Activated B cell treated with CpG ODN at 0.5 μM for 24 hours (primary cell): ENCODE measurements at regions not wholly inside any gene's neighbourhood (a gene's known extent, or its start where the extent isn't known, plus 50 kb on each side); places are given as distances from the start of the nearest gene placed in this dataset.

Experiments
- ATAC-seq: fragments of 200-7000 bp; cut with Tn5 transposase; one replicate; pipeline ENCODE4 v1.10.0; 2021; ENCODE audit warnings: low read depth, mild to moderate bottlenecking, moderate library complexity
- CTCF ChIA-PET: fragments of 350-600 bp; sonication (Branson Sonifier 250); formaldehyde crosslinking; loops from one replicate; lab custom pipeline; 2021; ENCODE audit warnings: antibody characterized with exemption; lab: Charles Lee
- POLR2A ChIA-PET: fragments of 350-600 bp; sonication (Branson Sonifier 250); formaldehyde crosslinking; loops from one replicate; lab custom pipeline; 2021; ENCODE audit warnings: antibody characterized with exemption; lab: Charles Lee
- DNase-seq: peaks from one replicate; pipeline ENCODE4 v3.0.0; 2022
- H3K27ac Mint-ChIP-seq: one replicate; pipeline ENCODE4 v1.8.0; 2020; ENCODE audit warnings: mixed read lengths
- H3K27me3 Mint-ChIP-seq: one replicate; pipeline ENCODE4 v1.8.0; 2021; ENCODE audit warnings: mixed read lengths
- H3K36me3 Mint-ChIP-seq: one replicate; pipeline ENCODE4 v1.8.0; 2021; ENCODE audit warnings: low read depth, mixed read lengths
- H3K4me1 Mint-ChIP-seq: one replicate; pipeline ENCODE4 v1.8.0; 2021; ENCODE audit warnings: mixed read lengths
- H3K4me3 Mint-ChIP-seq: one replicate; pipeline ENCODE4 v1.8.0; 2020; ENCODE audit warnings: mild to moderate bottlenecking, mixed read lengths
- H3K9me3 Mint-ChIP-seq: one replicate; pipeline ENCODE4 v1.8.0; 2020; ENCODE audit warnings: mixed read lengths
- CTCF ChIP-seq: fragments of 200-600 bp; IDR thresholded peaks from one replicate; pipeline ENCODE4 v1.8.0; 2022; ENCODE audit warnings: antibody characterized with exemption, mild to moderate bottlenecking
- intact Hi-C: fragments of 100-400 bp; cut with micrococcal nuclease; formaldehyde crosslinking; loops from one replicate; pipeline ENCODE4 v1.15.1; 2024

- Mint-ChIP-seq H3K36me3 (no peaks in the 10 kb centered on the region), H3K4me3 (no peak overlapping the region), H3K27me3 (no peaks in the 10 kb centered on the region), H3K9me3 (no peaks in the 10 kb centered on the region), H3K27ac (no peak overlapping the region), H3K4me1 (no peaks in the 10 kb centered on the region)
- TF ChIP-seq CTCF, result no peak
- ChIA-PET CTCF (interaction anchor here (0.6 kb wide), 1 partner anchor 133 kb away, joined by 3 read pairs; no protein-coding TSS in a partner anchor), POLR2A (no interaction called here)
- no peak for ATAC-seq
- intact Hi-C loops, result no loop called here
- DNase-seq, result no peak
Measured at GRCh38 chr9:82736701-82737100, 326.2 kb downstream of the RASEF start.

- no peaks in the 10 kb centered on the region for H3K36me3 Mint-ChIP-seq
Measured at GRCh38 chr9:82745919-82746318, 317.0 kb downstream of the RASEF start.

GRCh38 chr9:82750411-82750913 is 312.5 kb downstream of the RASEF start:
- DNase-seq (no peak), ATAC-seq (no peak)
- H3K9me3 Mint-ChIP-seq, result no peaks in the 10 kb centered on the region
- no peaks in the 10 kb centered on the region for H3K27me3 Mint-ChIP-seq
- H3K27ac Mint-ChIP-seq, result no peak overlapping the region
- no peaks in the 10 kb centered on the region for H3K36me3 Mint-ChIP-seq
- ChIA-PET POLR2A (no interaction called here), CTCF (no interaction called here)
- no peaks in the 10 kb centered on the region for H3K4me1 Mint-ChIP-seq
- TF ChIP-seq CTCF, result no peak
- intact Hi-C loops, result no loop called here
- H3K4me3 Mint-ChIP-seq, result no peak overlapping the region

More at GRCh38 chr9:82745919-82746318, 317.0 kb downstream of the RASEF start:
- TF ChIP-seq CTCF, result no peak
- intact Hi-C loops, result no loop called here
- H3K9me3 Mint-ChIP-seq, result no peaks in the 10 kb centered on the region
- CTCF ChIA-PET, result no interaction called here
- no peaks in the 10 kb centered on the region for H3K4me1 Mint-ChIP-seq
- DNase-seq (no peak), ATAC-seq (no peak)
- POLR2A ChIA-PET, result no interaction called here
- H3K27ac Mint-ChIP-seq, result no peak overlapping the region
- H3K4me3 Mint-ChIP-seq, result no peak overlapping the region
- no peaks in the 10 kb centered on the region for H3K27me3 Mint-ChIP-seq

- no peak for TF ChIP-seq CTCF
- Mint-ChIP-seq H3K27ac (no peak overlapping the region), H3K4me3 (no peak overlapping the region), H3K9me3 (no peaks in the 10 kb centered on the region), H3K36me3 (no peaks in the 10 kb centered on the region), H3K4me1 (no peaks in the 10 kb centered on the region), H3K27me3 (no peaks in the 10 kb centered on the region)
- DNase-seq, result no peak
- ChIA-PET CTCF (no interaction called here), POLR2A (no interaction called here)
- no peak for ATAC-seq
- intact Hi-C loops, result no loop called here
Measured at GRCh38 chr9:82757924-82758323, 305.0 kb downstream of the RASEF start.

GRCh38 chr9:82761027-82761426 is 301.9 kb downstream of the RASEF start:
- POLR2A ChIA-PET, result no interaction called here
- Mint-ChIP-seq H3K27ac (no peak overlapping the region), H3K4me1 (no peaks in the 10 kb centered on the region), H3K36me3 (no peaks in the 10 kb centered on the region), H3K4me3 (no peak overlapping the region), H3K27me3 (no peaks in the 10 kb centered on the region), H3K9me3 (no peaks in the 10 kb centered on the region)
- CTCF ChIA-PET, result no interaction called here
- no peak for DNase-seq
- TF ChIP-seq CTCF, result no peak
- no peak for ATAC-seq
- intact Hi-C loops, result no loop called here
